Transverse colon (tissue), 4 donors: ENCODE measurements at regions not wholly inside any gene's neighbourhood (a gene's known extent, or its start where the extent isn't known, plus 50 kb on each side); places are given as distances from the start of the nearest gene placed in this dataset.

Experiments used
- DNase-seq: peaks from one replicate; pipeline ENCODE4 v3.0.0-alpha.2; 2019
- H3K27ac ChIP-seq, 4 donors: fragments of 200-600 bp; sonication (generic); 2 replicates each; pipeline ENCODE4 v1.5.1; 2016 to 2018; ENCODE audit warnings: inconsistent platforms in 4 of 4
- H3K27me3 ChIP-seq: fragments of 200-600 bp; sonication (generic); 2 replicates; pipeline ENCODE4 v1.5.1; 2017; ENCODE audit warnings: inconsistent platforms
- H3K36me3 ChIP-seq, 4 donors: fragments of 200-600 bp; sonication (generic); 2 replicates each; pipeline ENCODE4 v1.5.1; 2017 to 2019; ENCODE audit warnings: inconsistent platforms in 4 of 4
- H3K4me1 ChIP-seq, 4 donors: fragments of 200-600 bp; sonication (generic); 2 replicates each; pipeline ENCODE4 v1.5.1; 2017 to 2020; ENCODE audit warnings: inconsistent platforms in 4 of 4
- H3K4me3 ChIP-seq, 4 donors: fragments of 200-600 bp; sonication (generic); 1 replicate in 1 of 4; 2 replicates in 3 of 4; pipeline versions ENCODE4 v1.5.1 to v1.6.1; 2017 to 2019; ENCODE audit warnings: inconsistent platforms in 4 of 4
- H3K9me3 ChIP-seq, 2 donors: fragments of 200-600 bp; sonication (generic); 2 replicates each; pipeline ENCODE4 v1.5.1; 2017 to 2019; ENCODE audit warnings: inconsistent platforms in 2 of 2
- CTCF ChIP-seq, 5 experiments: fragments of 200-600 bp in 3 of 5; fragments of 450-650 bp in 2 of 5; sonication (generic) in 3 of 5; IDR thresholded peaks; 1 replicate in 2 of 5; 2 replicates in 3 of 5; pipeline ENCODE4 v1.5.1; 2016 to 2017; ENCODE audit warnings: antibody characterized with exemption in 5 of 5, inconsistent platforms in 3 of 5, mild to moderate bottlenecking in 2 of 5, moderate library complexity in 1 of 5
- EP300 ChIP-seq: sonication (generic); formaldehyde crosslinking; IDR thresholded peaks from one replicate; pipeline ENCODE4 v1.6.1; 2017; ENCODE audit warnings: antibody characterized with exemption, low read depth
- POLR2A ChIP-seq: fragments of 450-650 bp; IDR thresholded peaks from one replicate; pipeline ENCODE4 v1.6.1; 2016; ENCODE audit warnings: antibody characterized with exemption, mild to moderate bottlenecking, moderate library complexity
- POLR2AphosphoS5 ChIP-seq, 3 donors: sonication (generic); formaldehyde crosslinking; IDR thresholded peaks; one replicate each; pipeline ENCODE4 v1.6.1; 2016; ENCODE audit warnings: antibody characterized with exemption in 3 of 3
- WGBS, 2 donors: methylation state at CpG; one replicate each; pipeline ENCODE4 v1.1.5; 2018; ENCODE audit warnings: low coverage in 1 of 2; 5-methylcytosine and 5-hydroxymethylcytosine counted together
- in situ Hi-C, 4 donors: fragments of 200-750 bp; cut with MboI; loops; one replicate each; pipeline versions ENCODE4 v1.15.0 to v1.15.1; 2017; ENCODE audit warnings: low sequenced_read_pairs in 3 of 4, low pct_ligation_motif_present in 1 of 4, low pct_unique_long_range_greater_than_20kb in 1 of 4
- intact Hi-C: fragments of 100-400 bp; cut with DNase I; formaldehyde crosslinking; loops from one replicate; pipeline ENCODE4 v1.15.1; 2023; ENCODE audit warnings: low total_unique reads

GRCh38 chr10:49463605-49464004 lies 67.7 kb upstream of the DRGX start:
- TF ChIP-seq POLR2A (no peak), CTCF (IDR thresholded peaks at IDR 0.05) (no peak), EP300 (no peak), POLR2AphosphoS5 (IDR thresholded peaks at IDR 0.05) (no peak)
- no peaks in the 10 kb centered on the region for H3K27me3 ChIP-seq
- no peaks in the 10 kb centered on the region for H3K4me1 ChIP-seq
- in situ Hi-C loops (no loop called here), intact Hi-C loops (no loop called here)
- DNase-seq = no peak
- H3K27ac ChIP-seq = no peak overlapping the region
- H3K4me3 ChIP-seq = no peak overlapping the region
- H3K9me3 ChIP-seq = no peaks in the 10 kb centered on the region
- H3K36me3 ChIP-seq = peaks cover 0 to 32% (median 8%) of the 10 kb centered on the region in 4 donors
- WGBS, 2 donors = 72 to 89% methylated on average over 3 to 4 of the region's 4 CpGs

DNA sequence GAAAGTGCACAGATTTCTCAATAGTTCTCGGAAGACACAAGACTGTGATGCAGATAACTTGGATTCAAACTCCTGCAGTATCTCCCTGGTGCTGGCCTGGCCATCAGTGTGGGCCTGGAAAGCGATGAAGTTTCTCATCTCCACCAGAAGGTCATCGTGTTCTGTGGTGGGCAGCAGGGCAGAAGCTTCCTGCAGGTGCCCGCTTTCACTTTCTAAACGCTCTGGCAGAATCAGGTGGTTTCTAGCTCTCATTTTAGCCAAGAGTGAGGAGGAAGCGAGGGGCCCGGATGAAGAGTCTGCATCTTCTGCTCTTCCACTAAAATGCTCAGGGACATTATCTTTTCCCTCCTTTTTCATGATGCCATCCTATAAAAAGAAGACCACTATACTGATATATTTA lies 63.0 kb upstream of the DRGX start:
- in situ Hi-C loops = no loop called here
- 94% methylated on average over 7 of the region's 7 CpGs; no CpG with 5 or more reads in 1 of the 2 donors for WGBS, 2 donors
- intact Hi-C loops = no loop called here
- Histone ChIP-seq H3K9me3 (peaks cover 5 to 9% of the 10 kb centered on the region in 2 donors), H3K36me3 (peaks cover 0 to 55% (median 13%) of the 10 kb centered on the region in 4 donors), H3K4me1 (no peaks in the 10 kb centered on the region), H3K4me3 (no peak overlapping the region), H3K27me3 (no peaks in the 10 kb centered on the region), H3K27ac (no peak overlapping the region)
- TF ChIP-seq POLR2A (no peak), CTCF (IDR thresholded peaks at IDR 0.05) (no peak), POLR2AphosphoS5 (IDR thresholded peaks at IDR 0.05) (no peak), EP300 (no peak)
- DNase-seq = no peak

DNA sequence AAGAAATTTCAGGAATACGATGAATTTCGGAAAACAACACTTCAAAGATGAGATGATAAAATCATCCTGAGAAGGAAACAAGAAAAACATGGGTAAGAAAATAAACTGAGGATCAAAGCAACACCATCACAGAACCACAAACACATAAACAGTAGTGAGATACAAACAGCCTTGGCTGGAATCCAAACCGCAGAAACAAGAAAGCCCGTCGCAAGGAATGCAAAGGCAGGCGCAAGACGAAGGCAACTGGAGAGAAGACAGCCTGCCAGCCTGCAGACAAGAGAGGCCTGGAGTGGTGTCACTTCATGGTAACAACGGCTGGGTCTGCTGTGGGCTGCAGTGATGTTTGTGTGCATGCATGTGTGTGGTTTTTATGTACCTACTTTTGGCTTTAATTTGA lies 61.8 kb upstream of the DRGX start:
- in situ Hi-C loops = no loop called here

GRCh38 chr10:49448924-49449323 lies 53.0 kb upstream of the DRGX start:
- H3K9me3 ChIP-seq = peaks cover 19 to 24% of the 10 kb centered on the region in 2 donors
- no peaks in the 10 kb centered on the region for H3K4me1 ChIP-seq
- in situ Hi-C loops (no loop called here), intact Hi-C loops (no loop called here)
- TF ChIP-seq POLR2A = no peak
- no peak for TF ChIP-seq CTCF (IDR thresholded peaks at IDR 0.05)
- H3K36me3 ChIP-seq = peaks cover 0 to under 1% (median 0%) of the 10 kb centered on the region in 4 donors
- H3K27ac ChIP-seq = no peak overlapping the region
- no peaks in the 10 kb centered on the region for H3K27me3 ChIP-seq
- no peak overlapping the region for H3K4me3 ChIP-seq
- DNase-seq = no peak

More for the DNA sequence above, 61.8 kb upstream of the DRGX start:
- intact Hi-C loops = no loop called here
- WGBS, 2 donors = 76 to 85% methylated on average over 8 of the region's 8 CpGs
- no peak overlapping the region for H3K27ac ChIP-seq
- DNase-seq = no peak
- TF ChIP-seq POLR2AphosphoS5 (IDR thresholded peaks at IDR 0.05) = no peak
- TF ChIP-seq POLR2A = no peak
- TF ChIP-seq EP300 = no peak
- no peak for TF ChIP-seq CTCF (IDR thresholded peaks at IDR 0.05)
- peaks cover 12 to 16% of the 10 kb centered on the region in 2 donors for H3K9me3 ChIP-seq
- no peaks in the 10 kb centered on the region for H3K4me1 ChIP-seq
- H3K27me3 ChIP-seq = no peaks in the 10 kb centered on the region
- peaks cover 0 to 55% (median 13%) of the 10 kb centered on the region in 4 donors for H3K36me3 ChIP-seq
- H3K4me3 ChIP-seq = no peak overlapping the region
